ENCODE measurements at regions not wholly inside any gene's neighbourhood (a gene's known extent, or its start where the extent isn't known, plus 50 kb on each side); places are given as distances from the start of the nearest gene placed in this dataset.
"Not testable (repeated sequence)": the region's sequence is repeated elsewhere in the genome, so short reads cannot be mapped to it uniquely, and the experiment has no call there.

GRCh38 chr18:10085416-10085815 is 171.6 kb downstream of the VAPA start:
- DNase-seq (ENCODE audit: low read depth) = peak; percentile 38

GRCh38 chr18:10085876-10086275 is 172.1 kb downstream of the VAPA start:
- no peak for DNase-seq (ENCODE audit: low read depth)

- no peak for DNase-seq (ENCODE audit: low read depth)
These were observed 172.8 kb downstream of the VAPA start for GRCh38 chr18:10086458-10087210.

GRCh38 chr18:10088734-10089133 is 174.9 kb downstream of the VAPA start:
- DNase-seq (ENCODE audit: low read depth) = no peak

GRCh38 chr18:10089881-10090280 is 176.1 kb downstream of the VAPA start:
- no peak for DNase-seq (ENCODE audit: low read depth)

GRCh38 chr18:10090668-10091067 is 176.9 kb downstream of the VAPA start:
- DNase-seq (ENCODE audit: low read depth) = no peak

- DNase-seq (ENCODE audit: low read depth) = no peak
These were observed 179.6 kb downstream of the VAPA start for GRCh38 chr18:10093445-10093844.

GRCh38 chr18:10094154-10094553 is 180.3 kb downstream of the VAPA start:
- no peak for DNase-seq (ENCODE audit: low read depth)

- DNase-seq (ENCODE audit: low read depth) = no peak
These were observed 180.8 kb downstream of the VAPA start for GRCh38 chr18:10094655-10095054.

- DNase-seq (ENCODE audit: low read depth) = no peak
These were observed 181.5 kb downstream of the VAPA start for GRCh38 chr18:10095356-10095755.

GRCh38 chr18:10099539-10100140 is 185.8 kb downstream of the VAPA start:
- DNase-seq (ENCODE audit: low read depth) = no peak

GRCh38 chr18:10100196-10100595 is 186.4 kb downstream of the VAPA start:
- no peak for DNase-seq (ENCODE audit: low read depth)

GRCh38 chr18:10100941-10101701 is 187.3 kb downstream of the VAPA start:
- no peak for DNase-seq (ENCODE audit: low read depth)

GRCh38 chr18:10101729-10102128 is 187.9 kb downstream of the VAPA start:
- DNase-seq (ENCODE audit: low read depth) = no peak

GRCh38 chr18:10105118-10105517 is 191.3 kb downstream of the VAPA start:
- not testable (repeated sequence) for DNase-seq (ENCODE audit: low read depth)

- no peak for DNase-seq (ENCODE audit: low read depth)
These were observed 197.4 kb downstream of the VAPA start for GRCh38 chr18:10111191-10111590.

GRCh38 chr18:10111944-10112343 is 198.1 kb downstream of the VAPA start:
- DNase-seq (ENCODE audit: low read depth) = no peak

- no peak for DNase-seq (ENCODE audit: low read depth)
These were observed 199.6 kb downstream of the VAPA start for GRCh38 chr18:10113121-10114022.

GRCh38 chr18:10114717-10115463 is 201.1 kb downstream of the VAPA start:
- DNase-seq (ENCODE audit: low read depth) = no peak

- no peak for DNase-seq (ENCODE audit: low read depth)
These were observed 202.8 kb downstream of the VAPA start for GRCh38 chr18:10116574-10116973.

GRCh38 chr18:10119528-10119927 is 205.7 kb downstream of the VAPA start:
- DNase-seq (ENCODE audit: low read depth) = no peak
